ENCODE measurements at regions not wholly inside any gene's neighbourhood (a gene's known extent, or its start where the extent isn't known, plus 50 kb on each side); places are given as distances from the start of the nearest gene placed in this dataset.
"Not testable (repeated sequence)": the region's sequence is repeated elsewhere in the genome, so short reads cannot be mapped to it uniquely, and the experiment has no call there.

DNA sequence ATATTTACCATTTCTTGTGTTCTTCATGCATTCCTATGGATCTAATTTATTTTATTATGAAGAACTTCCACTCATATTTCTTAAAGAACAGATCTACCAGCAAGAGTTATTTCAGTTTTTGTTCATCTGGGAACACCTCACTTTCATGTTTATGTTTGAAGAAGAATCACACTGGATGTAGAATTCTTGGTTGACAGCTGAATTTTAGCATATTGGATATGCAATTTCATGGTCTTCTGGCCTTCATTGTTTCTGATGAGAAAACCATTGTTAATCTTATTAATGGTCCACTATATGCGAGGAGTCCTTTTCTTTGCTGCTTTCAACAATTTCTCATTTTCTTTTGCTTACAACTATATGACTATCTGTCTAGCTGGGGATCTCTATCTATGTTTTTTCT, 189.2 kb downstream of the UXS1 start:
- no peak for DNase-seq

DNA sequence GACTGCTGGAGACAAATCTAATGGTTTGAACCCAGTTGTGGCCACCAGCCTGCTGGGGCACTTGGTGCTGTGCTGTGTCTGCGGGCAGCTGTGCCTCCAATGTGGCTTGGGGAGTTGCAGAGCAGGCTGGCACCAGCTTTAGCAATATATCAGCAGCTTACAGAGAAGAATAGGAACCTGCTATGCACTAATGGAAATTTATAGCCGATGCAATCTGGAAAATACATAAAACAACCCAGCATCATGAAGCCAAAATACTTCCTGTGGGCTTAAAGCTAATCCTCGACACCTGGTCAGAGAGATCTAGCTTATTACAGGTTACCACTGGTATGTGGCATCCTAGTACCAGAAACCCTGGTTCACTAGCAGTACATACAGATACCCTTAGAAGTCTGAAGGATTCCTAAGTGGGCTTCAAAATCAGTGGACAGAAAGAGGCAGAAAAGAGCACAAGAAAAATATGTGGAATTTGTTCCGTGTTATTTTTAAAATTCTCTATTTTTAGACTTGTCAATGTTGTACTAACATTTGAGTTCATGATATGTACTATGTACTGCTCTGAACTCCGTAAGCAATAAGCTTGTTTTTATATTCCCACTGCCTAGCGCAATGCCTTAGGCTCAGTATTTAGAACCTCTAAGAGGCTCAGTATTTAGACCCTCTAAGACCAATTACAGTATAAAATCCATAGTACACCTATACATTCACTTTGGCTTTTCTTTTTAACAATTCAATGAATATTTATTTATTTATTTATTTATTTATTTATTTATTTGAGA, 194.7 kb downstream of the UXS1 start:
- DNase-seq: no peak

DNA sequence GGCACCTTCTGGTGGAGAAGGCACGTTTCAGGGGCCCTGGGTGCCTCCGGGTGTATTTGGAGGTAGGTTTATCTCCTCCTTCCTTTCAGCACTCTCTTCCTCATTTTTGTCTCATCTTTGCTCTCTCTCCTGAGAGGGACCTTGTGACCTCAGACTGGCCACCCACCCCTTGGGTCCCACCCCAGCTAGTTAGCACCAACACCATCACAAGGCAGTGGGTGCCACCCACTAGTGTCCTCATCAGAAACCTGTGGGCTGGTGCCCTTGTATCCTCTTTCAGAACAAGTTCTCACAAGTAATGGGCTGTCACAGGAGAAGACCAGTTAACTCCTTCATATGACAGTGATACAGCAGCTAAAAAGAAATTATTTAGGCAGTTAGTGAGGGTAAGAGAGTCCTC, 196.4 kb downstream of the UXS1 start:
- DNase-seq: no peak

DNA sequence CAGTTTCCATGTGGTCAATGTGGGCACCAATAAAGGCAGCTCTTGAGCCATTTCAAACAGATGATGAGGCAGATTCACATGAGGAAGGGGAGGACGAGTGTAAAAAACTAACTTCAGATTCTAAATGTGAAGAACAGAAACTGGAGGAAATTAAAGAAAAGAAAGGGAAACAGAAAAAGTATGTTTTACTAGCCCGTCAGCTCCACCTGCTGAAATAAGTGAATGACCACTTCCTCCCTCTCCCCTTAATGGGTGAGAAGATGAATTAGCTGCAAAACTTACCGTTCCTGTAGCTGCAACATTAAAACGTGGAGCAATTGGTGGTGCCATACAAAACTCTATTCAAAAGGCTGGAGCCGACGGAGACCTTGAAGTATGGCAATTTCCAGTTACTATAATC, 203.5 kb downstream of the UXS1 start:
- DNase-seq: no peak

DNA sequence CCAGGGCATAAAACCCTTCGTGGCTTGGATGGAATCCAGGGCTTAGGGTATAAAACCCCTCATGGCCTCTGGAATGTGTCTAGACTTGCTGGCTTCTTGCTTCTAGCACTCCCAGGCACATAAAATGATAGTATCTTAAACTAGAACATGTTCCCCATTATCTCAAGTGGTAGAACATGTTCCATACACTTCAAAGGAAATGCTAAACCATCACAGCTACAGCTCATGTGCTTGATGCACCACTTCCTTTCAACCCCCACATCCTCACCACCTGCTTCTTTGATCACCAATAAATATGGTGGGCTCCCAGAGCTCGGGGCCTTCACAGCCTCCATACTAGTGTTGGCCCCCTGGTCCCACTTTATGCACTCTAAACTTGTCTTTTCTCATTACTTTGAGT, 204.3 kb downstream of the UXS1 start:
- DNase-seq: not testable (repeated sequence)

DNA sequence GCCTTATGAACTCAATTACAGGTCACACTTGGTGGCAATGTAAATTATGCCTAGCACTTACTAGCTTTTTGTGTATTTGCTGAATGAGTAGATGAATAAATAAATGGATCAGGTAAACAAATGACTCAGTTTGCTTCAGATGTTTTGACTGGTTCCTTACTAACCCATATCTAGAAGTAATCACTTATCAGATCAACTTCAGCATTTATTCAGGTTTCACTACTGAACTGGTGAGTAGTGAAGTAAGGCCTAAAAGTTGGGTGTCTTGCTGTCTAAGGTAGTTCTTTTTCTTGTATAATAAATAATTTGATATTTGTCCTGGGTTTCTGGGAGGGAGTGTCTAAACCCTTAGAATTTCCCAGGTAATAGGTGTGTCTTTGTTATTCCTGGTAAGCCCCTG, 205.0 kb downstream of the UXS1 start:
- DNase-seq: no peak

DNA sequence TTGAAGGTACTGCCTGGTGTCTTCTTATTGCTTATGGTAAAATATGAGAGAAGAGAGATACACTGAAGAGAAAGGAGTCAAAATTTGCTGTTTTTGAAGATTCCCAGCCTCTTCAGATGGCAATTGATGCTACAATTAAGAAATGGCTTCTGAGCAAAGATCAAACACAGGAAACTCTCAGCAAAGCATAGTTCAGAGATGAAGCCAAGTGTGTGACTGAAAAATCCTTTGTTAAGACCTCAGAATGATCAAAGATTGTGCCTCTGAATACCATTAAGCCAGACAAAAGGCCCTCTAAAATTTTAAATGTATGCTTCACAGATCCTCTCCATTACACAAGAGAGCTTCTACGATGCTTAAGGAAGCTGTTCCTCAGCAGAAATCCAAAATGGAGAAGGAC, 216.3 kb downstream of the UXS1 start:
- no peak for DNase-seq

DNA sequence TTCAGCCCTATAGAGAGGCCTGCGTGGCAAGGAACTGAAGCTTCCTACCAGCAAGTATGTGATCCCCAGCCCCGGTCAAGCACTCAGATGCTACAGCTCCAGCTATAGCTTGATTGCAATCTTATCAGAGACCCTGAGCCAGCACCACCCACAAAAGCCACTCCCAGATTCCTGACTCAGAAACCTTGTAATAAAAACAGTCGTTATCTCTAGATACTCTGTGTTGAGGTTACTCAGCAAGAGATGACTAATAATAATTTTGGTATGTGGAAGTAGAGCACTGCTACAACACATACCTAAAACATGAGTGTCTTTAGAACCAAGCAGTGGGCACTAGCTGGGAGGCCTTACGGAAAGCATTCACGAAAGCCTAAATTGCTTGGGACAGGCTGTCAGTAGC, 216.9 kb downstream of the UXS1 start:
- DNase-seq: no peak

DNA sequence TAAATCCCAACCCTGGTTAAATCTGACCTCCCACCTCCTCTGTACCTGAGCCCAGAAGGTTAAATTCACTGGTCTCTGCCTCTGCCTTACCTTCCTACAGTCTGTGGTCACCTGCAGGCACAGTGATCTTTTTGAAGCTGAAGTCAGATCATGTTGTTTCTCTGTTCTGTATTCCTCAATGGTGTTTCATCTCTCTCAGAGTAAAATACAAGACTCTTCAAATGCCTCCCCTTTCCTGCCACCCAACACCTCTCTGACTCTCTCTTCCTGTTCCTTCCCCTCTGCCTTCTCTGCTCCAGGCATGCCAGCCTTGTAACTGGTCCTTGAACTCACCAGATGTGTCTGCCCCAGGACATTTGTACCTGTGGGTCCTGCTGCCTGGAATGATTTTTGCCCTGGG, 219.3 kb downstream of the UXS1 start:
- no peak for DNase-seq

DNA sequence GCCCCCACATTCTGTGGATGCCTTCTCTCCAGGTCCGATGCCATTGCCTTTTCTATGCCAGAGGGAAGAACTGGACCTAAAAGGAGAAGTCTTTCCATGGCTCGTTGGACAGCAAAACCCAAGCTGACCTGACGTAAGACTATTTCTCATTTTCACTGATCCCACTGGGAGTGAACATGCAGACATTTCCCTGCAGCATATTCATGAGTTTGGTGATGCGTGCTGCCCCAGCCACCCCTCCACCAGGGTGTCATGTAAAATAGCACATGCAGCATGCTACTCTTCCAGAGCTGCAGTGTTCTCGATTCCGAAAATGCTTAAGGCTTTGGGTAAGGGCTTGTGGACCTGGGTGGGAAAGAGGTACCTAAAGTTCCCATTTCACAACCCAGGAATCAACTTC, 221.2 kb downstream of the UXS1 start:
- no peak for DNase-seq

DNA sequence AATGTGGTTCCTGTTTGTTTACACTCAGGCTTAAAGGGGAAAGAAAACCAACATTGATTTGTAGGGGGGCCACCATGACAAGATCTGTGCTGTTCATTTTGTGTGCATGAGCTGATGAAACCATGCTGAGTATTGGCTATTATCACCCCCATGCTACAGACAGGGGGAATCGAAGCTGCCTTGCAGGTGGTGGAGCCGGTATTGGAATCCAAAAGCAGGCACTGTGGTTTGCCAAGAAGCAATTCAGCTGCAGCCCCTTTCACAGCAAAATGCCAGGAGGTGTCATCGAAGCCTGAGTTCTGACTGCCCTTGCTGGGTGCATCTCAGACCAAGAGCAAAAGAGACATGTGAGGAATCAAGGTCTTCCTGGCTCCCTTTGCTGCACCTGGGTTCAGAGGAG, 221.9 kb downstream of the UXS1 start:
- DNase-seq: no peak

DNA sequence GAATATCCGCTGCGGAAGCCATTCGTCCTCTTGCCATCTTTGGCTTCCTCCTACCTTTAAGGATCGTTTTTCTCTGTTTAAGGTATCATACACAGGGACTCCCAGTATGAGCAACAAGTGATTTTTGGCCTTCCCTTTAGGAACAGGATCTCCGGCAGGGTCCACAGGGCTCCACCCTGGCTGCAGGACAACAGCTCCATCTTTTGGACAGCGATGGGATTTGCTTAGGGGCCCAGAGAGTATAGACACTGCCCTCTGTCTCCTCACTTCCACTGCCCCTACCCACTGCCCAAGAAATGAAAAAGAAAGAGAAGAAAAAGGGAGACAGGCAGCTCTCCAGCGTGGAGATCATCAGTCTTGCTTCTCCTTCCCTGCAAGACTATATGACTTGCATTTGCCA, 224.5 kb downstream of the UXS1 start:
- DNase-seq: no peak

DNA sequence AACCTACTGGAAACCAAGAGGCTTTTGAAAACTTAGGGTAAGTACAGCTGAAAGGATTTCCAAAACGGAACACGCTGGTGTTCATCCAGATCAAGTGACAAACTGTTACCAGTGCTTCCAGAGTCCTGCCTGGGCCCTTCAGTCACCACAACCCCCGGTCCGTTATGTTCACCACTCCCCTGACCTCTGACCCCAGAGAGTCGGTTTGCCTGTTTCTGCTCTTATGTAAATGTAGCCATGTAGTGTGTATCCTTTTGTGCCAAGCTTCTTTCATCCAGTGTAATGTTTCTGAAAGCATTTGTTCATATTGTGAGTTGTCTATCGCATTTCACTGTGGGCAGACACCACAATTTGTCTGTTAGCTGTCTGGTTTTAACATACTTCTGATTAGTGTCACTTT, 217.5 kb downstream of the NCK2 start:
- DNase-seq: no peak

DNA sequence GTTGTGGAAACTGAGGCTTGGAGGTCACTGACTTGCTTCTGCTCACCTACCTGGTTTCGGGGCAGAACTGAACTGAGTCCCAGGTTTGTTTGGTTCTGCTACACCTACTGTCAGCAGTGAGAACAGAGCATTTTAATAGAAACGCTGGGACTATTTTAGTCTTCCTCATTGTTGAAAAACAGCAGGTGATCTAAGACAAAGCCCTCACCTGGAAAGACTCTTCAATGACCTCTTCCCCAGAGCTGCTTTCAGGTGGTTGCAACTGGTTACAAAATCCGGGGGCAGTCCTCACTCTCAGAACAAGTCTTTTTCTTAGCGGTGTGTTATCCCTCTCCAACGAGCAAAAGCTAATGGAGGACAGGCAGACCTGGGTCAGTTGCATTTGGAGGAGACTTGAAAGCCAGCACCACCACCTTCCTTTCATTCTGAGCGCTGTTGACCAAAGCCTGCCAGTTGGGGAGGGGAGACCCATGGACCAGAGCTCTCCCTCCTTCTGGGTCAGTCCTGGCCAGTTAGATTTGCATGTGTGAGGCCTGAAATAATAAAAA, 217.0 kb downstream of the NCK2 start:
- DNase-seq: no peak

DNA sequence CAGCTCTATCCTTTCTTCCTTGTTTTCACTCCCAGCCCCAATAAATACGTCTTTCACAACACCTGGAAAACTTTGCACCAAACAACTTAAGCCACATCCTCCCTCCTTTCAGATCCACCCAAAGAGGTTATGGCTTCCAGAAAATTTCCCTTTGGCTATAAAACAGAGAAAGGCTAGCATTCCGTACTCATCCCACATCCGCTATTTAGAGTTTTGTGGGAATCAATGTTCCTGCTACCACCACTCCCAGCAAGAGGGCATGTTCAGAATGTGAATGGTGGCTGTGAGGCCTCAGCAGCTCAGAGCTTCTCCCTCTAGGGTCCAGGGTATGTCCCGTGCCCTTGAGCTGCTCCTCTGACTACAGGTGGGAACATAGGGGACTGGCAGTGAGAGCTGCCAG, 214.6 kb downstream of the NCK2 start:
- DNase-seq: no peak

DNA sequence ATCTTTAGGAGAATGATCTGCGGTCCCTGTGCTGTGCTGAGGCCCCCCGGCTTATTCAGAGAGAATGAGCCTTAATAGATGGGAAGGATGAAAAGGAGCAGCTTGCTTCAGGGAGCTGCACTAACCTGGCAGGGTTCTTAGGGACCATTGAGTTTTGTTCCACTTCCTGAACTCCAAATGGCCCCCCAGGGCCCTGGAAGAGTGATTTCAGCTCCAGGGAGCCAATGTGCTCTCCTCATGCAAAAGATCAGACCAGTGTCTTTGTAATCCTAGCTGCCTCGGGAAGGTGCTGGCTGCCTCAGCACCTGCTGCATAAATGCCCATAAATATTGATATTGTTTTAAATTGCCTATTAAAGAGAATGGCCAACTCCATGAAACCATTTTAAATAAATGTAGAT, 210.2 kb downstream of the NCK2 start:
- DNase-seq: peak; percentile 57

DNA sequence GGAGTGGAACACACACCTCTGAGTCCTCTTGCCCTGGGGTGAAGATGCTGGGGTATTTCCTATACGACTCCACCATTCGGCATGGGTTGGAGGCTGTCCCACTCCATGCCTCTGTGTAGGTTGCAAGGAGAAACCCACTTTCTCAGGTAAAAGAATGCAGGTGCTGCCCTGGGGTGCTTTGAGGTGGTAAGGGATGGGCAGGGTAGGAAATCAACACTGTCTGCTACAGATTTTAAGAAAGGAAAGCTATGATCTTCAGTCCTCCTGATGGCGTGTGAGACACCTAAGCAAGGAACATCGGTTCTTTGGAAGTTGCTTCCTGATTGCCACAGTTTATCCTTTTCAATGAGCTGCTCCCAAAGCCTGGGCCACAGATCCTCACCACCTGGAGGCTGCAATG, 209.2 kb downstream of the NCK2 start:
- DNase-seq: no peak

DNA sequence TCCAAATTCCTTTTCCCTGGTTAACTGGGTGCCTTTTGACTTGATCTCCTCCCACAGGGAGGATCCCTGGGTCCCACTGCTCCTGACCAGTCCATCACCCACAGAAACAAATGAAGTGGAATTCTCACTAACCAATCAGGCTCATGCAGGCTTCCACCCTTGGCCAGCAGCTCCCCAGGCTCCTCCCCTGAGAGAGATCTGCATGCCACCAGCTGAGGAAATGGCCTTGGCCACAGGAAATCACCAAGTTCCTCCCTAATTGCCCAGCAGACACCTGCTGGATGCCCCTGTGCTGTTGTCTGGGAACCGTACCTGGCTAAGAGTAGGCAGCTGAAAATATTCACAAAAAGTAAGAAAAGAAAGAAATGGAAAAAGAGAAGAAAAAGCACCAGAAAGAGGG, 207.4 kb downstream of the NCK2 start:
- no peak for DNase-seq

DNA sequence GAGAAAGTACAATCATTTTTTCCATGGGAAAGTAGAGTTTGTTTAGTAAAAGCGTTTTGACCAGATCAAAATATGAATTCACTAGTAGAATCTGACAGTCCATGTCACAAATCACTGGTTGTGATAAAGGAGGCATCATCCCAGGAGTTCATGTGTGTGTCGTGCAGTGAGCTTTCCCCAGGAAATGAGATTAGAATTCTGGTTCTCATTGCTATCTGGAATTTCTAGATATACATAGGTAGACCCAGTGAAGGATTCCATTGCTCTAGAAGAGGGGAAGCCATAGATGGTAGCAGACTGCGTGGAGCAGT, 206.6 kb downstream of the NCK2 start:
- no peak for DNase-seq

DNA sequence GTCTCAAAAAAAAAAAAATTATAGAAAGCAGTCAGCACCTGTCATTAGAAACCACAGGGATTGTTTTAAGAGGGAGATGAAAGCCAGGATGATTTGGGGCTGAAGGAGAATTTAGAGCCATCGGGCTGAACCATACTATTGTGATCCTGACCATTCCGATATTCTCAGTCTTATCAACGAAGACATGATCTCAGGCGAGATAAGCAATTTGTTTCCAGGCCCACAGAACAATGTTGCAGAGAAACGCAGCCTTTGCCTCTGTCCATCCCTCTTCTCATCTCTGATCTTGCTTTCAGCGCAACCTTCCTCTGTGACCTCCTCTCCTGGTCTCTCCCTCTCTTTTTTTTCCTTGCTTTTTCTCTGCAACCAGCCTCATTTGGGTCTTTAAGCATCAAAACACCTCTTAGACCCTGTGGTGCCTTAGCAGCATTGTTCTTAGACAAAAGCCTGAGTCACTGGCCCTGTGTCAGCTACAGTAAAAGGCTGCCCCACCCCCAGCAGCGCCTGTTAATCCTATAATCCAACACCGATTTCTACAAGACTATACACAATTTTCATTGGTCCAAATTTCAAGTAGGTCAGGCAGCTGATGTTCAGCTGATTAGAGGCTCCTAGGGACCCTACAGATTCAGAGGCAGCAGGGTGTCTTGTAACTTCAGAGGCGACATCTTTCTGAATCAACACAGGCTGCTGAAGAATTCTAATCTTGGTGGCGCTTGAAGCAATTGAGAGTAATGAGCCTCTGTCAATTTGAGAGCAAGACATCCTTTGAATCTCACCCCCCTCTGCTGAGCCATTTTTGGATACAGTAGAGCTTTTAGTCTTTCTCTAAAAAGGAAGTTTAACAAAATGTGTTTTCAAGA, 206.0 kb downstream of the NCK2 start:
- DNase-seq: no peak

DNA sequence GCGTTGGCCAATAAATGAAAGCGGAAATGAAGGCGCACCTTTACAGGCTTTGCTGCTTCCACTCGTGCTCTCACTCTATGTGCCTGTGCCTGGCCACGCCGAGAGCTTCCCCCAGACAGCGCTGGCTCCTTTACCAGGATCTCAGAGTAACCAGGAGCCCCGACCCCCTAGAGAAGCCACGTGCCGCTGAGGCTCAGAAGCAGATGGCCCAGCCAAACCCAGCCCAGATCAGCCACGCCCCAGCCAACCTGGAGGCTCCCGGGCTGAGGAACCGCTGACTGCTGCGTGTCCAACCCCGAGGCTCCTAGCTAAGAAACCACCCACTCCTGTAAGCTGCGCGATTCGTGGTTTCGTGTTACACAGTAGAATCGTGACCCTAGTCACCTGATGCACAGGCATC, 199.3 kb downstream of the NCK2 start:
- no peak for DNase-seq

Data from NCI-H2081 treated with DMSO at 0.1 percent for 48 hours (cell line).